C1 segment of cervical spinal cord (tissue), 14 donors: ENCODE measurements at regions not wholly inside any gene's neighbourhood (a gene's known extent, or its start where the extent isn't known, plus 50 kb on each side); places are given as distances from the start of the nearest gene placed in this dataset.
"Not testable (repeated sequence)": the region's sequence is repeated elsewhere in the genome, so short reads cannot be mapped to it uniquely, and the experiment has no call there.

Source experiments
- DNase-seq, 14 donors: peaks; one replicate each; lab custom pipeline; 2025; lab: John Stamatoyannopoulos, UW

DNA sequence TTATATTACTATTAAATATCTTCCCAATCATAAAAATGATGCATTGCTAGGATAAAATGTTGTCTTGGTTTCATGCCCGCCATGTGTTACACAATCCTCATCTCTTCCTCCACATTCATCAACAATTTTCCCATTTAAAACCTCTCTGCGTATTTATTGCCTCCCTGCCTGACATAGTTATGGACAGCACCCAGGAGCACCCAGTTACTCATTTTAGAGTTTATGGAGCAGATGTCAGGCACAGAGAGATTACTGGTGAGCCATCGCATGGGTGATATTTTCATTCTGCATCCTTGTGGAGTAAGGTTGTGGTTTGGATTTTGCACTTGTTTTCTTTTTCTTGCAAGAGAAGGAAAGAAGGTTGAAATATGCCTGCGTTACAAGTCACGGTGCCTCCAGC, 116.7 kb upstream of the NPAS2 start:
- DNase-seq = no peak

DNA sequence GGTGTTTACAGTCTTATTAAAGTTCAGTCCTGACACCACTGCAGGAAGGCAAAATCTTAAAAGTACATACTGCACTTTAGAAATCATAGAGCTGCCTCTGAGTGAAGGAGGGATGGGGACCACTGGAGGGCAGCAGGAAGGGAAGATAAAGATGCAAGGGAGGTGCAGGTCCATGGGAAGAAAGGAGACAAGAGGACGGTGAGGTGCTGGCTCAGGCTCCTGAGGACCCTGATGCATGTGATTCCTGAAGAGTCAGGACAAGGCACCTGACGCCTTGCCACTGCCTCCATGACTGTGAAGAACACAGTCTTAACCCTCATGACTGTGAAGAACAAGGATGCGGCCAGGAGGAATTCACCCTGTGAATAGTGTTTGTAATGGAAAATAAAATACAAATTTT, 116.2 kb upstream of the NPAS2 start:
- DNase-seq = no peak

DNA sequence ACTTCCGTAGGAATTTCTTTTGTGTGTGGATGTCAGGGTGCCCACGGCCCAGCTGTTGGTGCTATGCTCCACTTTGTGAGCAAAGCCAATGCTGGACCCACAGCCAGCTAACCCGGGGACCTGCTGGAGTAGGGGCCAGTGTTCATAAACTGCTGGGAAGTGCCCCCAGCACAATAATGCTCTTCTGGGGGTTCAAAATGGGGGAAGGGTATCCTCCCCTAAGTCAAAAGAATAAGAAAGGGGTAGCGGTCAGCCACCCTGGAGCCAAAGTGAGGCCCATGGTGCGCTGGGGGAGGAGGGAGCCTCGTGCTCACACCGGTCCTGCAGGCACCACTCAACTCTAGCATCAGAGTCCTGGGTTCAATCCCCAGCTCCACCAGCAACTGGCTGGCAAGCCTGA, 115.8 kb upstream of the NPAS2 start:
- DNase-seq = no peak

DNA sequence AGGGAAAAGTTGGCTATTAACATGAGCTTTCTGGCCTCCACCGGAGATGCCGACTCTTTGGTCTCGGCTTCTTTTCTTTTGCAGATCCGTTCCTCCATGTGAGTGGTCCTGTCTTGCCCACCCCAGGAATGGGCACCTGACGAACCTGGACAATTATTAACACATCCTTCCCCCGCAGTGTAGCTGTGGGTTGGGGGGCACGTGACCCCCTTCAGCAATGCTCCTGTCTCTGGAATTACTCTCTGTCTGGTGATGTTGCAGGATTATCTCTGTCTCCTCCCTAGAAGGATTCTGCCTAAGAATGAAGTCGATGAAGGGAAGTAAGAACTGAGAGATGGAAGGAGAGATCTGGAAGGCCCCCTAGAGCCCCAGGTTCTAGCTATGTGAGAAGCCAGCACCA, 115.2 kb upstream of the NPAS2 start:
- DNase-seq = no peak

DNA sequence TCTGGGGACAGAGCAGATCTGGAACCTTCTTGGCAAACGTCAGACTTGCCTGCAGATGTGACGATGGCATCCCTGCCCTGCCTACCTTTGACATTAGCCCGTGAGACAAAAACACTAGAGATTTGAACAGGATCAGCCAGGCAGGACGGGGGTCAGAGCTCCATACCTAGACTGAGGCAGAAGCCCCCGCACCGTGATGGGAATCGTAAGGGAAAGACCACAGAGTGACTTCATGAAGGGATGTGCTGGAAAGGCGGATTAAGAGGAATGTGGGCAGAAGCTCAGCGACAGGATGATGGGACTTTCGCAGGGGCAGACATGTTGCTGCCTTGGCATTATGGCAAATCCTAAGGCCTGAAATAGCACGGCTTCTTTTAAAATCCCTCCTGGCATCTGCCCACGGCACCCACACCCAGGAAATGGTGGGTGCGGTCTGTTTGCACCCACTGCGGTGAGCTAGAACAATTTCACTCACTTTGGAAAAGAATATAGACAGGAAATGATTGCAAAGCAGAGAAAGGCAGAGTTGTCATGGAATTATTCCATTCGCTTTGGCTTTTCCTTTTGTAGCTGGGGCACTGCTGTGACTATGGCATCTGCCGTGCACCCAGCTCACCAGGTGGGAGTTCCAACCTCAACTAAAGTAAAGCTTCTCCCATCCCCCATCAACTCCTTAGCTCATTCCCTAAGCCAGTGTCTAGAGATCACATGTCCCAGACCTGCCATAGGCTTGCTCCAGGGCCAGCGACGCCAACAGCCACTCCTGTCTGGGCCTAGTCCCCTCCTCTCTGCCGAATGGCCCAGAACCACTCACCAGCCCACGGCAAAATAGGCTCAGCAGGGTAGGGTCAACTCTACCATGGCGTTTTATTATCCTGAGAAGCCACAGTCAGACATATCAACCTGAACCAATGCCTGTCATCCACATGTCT, 112.7 kb upstream of the NPAS2 start:
- DNase-seq = no peak

DNA sequence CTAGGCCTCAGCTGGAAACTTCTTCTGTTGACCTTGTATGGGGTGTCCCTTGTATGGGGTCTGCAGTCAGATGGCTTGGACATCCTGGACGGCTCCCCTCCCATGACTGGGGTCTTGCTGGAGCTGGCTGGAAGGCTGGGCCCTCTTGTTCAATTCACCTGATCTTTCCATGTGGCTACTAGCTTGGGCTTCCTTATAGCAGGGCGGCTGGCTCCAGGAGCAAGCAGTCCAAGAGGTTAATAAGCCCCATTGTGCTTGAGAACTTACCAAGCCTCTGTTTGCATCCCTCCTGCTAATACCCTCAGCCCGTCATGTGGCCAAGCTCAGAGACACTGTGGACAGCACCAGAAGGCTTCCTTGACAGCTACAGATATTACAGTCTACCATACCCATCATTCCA, 111.6 kb upstream of the NPAS2 start:
- DNase-seq = no peak

DNA sequence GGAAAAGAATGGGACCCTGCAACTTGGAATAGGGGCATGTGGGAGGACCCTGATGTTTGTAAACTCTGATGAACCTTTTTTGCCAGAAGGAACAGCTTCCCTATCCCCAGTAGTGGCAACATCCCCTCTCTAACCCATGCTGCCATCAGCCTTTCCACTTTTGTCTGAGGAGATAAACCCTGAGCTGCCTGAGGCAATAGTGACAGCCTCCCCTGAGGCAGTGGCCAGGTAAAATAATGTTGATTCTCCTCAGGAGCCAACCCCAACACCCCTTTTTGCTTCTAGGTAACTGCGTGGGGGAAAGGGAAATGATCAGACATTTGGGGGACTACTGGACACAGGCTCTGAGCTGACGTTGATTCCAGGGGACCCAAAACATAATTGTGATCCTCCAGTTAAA, 106.8 kb upstream of the NPAS2 start:
- no peak for DNase-seq

DNA sequence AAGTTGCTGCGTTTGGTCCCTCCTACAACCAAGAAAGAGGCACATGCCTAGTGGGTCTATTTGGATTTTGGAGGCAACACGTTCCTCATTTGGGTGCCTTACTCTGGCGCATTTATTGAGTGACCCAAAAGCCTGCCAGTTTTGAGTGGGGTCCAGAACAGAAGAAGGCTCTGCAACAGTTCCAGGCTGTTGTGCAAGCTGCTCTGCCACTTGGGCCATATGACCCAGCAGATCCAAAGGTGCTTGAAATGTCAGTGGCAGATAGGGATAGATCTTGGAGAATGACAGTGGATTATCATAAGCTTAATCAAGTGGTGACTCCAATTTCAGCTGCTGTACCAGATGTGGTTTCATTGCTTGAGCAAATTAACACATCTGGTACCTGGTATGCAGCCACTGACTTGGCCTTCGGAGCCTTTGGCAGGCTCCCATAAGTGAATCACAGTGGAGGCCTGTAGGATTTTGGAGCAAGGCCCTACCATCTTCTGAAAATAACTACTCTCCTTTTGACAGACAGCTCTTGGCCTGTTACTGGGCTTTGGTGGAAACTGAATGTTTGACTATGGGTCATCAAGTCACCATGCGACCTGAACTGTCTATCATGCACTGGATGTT, 105.4 kb upstream of the NPAS2 start:
- not testable (repeated sequence) for DNase-seq

DNA sequence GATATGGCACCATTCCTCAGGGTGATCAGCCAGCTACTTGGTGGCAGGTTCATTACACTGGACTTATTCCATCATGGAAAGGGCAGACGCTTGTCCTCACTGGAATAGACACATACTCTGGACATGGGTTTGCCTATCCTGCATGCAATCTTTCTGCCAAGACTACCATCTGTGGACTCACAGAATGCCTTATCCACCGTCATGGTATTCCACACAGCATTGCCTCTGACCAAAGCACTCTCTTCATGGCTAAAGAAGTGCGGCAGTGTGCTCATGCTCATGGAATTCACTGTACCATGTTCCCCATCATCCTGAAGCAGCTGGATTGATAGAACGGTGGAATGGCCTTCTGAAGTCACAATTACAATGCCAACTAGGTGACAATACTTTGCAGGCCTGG, 104.1 kb upstream of the NPAS2 start:
- DNase-seq = not testable (repeated sequence)

DNA sequence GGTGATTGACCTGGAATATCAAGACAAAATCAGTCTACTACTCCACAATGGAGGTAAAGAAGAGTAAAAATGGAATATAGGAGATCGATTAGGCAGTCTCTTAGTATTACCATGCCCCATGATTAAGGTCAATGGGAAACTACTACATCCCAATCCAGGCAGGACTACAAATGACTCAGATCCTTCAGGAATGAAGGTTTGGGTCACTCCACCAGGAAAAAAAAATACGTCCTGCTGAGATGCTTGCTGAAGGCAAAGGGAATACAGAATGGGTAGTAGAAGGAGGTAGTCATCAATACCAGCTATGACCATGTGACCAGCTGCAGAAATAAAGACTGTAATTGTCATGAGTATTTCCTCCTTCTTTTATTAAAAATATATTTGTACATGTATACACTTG, 103.4 kb upstream of the NPAS2 start:
- no peak for DNase-seq

DNA sequence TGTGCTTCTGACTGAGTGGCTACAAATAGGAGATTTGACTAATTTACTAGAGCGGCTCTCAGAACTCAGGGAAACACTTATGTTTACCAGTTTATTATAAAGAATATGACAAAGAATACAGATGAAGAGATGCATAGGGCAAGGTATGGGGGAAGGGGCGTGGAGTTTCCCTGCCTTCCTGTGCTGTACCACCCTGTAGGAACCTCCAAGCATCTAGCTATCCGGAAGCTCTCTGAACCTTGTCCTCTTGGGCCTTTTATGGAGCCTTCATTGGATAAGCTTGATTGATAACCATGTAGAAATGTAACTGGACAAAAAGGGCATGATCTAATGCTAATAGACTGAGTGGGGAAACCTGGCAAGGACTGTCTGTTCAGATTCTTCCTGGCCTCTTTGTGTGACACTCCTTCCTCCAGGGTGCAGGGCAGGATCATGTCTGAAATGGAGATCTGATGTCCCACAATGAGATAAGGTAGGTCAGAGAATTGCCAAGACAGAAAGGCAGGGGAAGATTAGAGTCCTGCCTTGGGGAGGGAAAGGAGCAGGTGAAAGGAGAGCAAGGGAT, 101.8 kb upstream of the NPAS2 start:
- DNase-seq = no peak

DNA sequence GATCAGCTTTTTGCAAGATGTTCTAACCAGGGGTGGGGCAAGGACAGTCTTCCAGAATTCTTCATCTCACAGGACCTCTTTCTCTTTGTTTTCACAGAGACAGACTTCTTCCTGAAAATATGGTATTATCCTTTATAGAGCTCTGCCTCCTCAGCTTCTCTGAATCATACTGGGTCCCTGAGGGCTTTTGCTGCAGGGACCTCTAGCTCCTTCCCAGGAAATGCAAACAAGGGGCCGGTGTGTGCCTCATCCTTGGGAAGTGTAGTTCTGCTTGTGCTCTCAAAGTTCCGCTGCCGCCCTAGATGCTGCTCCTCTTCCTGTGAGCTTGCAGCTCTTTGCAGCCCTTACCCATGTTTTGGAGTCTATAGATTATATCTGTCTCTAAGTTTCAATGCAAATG, 99.5 kb upstream of the NPAS2 start:
- no peak for DNase-seq

DNA sequence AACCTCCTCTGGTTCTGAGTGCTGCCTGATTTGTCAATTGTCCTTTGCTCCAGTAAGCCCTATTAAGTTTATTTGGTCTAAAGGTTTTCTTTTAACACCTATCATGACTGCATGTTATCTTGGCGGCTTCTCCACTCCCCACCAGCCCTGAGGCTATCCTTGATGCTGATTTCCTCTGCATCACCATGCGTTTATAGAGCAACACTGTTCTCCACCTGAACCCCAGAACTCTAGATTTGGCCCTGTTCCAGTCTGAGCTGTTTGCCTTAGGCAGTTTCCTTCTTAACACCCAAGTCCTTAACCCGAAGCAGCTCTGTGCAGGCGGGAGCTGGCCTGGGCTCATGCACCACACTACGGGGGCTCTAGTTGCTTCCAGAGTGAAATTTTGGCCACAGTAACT, 98.2 kb upstream of the NPAS2 start:
- DNase-seq = no peak

DNA sequence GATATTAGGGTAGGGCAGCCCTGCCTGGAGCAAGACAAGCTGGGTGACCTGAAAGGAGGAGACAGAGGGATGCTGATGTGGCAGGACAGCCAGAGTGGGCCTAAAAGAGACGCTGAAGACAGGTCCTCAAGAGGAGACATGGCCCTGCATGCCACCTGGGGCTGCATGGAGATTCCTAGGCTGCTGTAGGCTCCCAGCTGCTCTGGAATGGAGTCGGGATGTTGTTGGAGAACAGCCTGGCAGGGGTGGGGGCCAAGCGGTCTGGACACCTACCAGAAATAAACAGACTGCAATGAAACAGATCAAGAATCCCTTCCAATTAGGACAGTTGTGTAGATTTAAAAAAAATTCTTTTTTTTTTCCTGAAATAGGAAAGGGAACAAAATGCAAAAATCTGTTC, 97.8 kb upstream of the NPAS2 start:
- no peak for DNase-seq

DNA sequence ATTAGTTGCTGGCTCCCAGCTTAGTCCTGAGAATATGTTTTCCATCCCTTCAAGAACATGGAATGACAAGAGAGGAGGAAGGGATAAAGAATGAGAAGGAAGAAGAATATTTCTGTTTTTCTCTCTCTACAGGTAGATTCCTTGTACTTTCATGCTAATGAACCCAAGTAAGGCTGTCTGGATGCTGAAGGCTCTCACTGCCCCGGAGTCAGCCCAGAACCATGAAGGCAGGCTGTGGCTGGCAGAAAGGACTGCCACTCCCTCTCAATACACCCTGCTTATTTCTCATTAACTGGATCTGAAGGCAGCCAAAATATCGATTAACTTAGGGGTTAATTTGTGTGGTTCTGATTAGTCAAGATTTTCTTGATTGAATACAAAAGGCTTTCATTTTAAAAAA, 93.1 kb upstream of the NPAS2 start:
- no peak for DNase-seq

DNA sequence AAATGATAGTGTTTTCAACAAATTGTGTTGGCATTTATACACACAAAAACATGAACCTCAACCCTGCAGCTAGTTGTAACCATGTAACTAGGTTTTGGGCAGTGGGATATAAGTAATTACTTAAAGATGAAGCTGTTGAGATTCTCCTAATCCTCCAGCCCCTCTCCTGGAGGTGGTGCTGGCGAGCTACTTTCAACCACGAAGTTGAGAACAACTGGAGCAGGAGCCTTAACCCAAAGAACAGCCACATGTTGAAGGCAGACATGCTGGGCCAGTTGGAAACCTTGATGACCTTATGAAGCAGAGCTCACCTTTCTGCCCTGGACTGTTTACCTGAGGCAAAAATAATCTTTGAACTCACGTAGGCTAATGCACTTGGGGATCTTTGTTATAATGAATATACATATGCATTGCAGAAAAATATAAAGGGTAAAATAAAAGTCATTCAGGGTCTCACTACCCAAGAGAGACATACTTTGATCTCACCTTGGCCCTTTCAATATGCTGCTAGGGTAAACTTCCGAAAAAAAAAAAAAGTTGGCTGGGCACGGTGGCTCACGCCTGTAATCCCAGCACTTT, 89.6 kb upstream of the NPAS2 start:
- no peak for DNase-seq

DNA sequence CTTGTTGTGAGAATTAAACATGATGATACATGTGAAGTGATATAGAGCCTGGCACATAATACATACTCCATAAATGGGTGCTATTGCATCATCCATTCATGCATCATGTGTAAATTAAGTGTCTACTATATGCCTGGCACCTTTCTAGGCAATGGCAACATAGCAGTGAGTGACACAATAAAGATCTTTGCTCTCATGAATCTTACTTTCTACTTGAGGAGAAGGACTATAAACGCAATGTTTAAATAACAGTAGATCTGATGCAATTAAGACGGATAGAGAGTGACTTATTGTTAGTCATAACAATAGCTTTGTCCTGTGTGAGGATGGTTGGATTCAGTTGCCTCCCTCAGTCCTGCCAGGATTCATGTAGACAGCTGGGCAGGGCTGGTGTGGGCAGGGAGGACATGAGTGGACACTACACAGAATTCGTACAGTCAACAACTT, 88.4 kb upstream of the NPAS2 start:
- no peak for DNase-seq

DNA sequence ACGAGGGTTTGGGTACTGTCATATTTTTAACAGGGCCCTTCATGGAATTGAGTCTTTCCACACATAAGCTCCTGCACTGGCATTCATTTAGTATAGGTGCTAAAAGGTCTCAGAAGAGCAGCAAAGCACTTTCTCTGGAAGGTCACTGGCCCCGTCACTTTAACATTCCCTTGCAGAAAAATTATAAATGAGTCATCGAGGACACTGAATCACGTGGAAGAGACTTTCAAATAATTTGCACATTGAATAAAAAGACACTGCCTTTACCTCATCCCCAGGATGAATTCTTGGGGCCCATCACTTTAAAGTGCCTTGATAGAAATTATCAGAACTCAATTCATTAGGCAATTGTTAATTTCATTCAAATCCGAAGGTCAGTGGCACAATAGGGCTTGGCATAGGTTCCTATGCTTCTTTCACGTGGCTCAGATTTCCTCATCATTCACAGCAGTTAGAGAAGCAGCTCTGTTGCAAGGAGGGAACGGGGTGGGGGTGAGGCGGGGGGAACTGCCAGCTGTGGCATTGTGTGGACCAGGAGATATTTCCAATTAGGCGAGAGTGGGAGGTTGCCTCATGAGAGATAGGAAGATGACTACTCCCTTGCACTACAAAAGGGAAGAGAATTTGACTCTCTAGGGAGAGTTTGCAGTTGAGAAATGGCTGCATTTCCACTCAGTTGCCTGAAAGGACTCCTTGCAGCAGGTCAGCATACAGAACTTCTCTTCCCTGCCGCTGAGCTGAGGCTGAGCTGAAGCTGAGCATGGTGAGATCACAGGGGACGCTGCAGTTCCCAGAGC, 86.3 kb upstream of the NPAS2 start:
- peak in 1 of 14 donors; percentile 11 for DNase-seq

DNA sequence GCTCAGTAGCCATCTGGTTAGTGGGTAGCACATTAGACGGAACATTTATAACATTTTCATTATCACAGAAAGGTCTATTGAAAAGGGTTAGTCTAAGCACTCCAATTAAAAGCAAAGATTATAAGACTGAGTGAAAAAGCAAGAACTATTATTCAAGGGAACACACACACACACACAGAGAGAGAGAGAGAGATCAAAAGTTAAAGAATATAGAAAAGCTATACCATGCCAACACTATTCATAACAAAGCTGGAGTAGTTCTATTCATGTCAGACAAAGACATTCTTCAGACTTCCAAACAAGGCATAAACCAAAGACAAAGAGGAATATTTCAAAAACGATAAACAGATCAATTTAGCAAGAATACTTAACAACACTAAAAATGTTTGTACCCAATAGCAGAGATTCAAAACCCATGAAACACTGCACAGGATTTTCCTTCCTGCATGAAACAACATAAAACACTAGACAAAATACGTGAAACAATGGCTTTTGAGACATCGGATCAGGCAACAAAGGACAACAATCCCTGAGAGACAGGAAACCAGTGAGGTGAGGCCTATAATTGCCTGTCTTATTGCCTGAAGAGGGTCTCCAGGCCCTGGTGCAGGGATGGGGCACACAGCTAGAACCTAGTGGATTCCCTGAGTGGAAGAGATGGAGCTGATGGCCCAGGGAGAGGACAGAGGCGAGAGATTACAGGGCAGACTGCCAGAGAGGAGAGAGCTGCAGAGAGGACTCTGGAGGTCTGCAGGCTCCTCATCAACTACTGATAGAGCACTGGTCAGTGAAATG, 83.6 kb upstream of the NPAS2 start:
- DNase-seq = no peak

DNA sequence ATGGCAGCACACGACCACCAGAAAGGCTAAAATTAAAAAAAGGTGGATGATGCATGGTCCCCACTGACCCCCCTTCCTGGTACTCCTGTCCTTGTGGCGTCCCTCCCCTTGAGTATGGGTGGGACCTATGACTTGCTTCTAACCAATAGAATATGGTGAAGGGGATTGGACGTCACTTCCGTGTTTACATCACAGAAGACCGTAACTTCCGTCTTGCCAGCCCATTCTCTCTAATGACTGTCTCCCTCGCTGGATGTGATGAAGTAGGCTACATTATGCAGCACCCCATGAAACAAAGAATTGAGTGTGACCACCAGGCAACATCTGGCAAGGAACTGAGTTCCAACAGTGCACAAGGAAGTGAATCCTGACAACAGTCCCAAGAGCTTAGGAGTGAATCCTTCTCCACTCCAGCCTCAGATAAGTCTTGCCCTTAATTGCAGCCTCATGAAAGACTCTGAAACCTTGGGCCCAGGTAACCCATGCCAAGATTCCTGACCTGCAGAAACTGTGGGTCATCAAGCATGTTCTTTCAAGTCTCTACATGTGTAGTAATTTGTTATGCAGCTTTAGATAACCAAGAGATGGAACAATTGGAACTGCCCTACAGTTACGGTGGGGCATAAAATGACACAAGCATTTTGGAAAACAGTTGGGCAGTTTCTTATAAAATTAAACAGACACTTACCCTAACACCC, 80.1 kb upstream of the NPAS2 start:
- no peak for DNase-seq
